IPS DF 6.9 (cell line): ENCODE measurements at regions not wholly inside any gene's neighbourhood (a gene's known extent, or its start where the extent isn't known, plus 50 kb on each side); places are given as distances from the start of the nearest gene placed in this dataset.
A peak's percentile ranks its signal among the peaks of the same experiment; 100 is the strongest.
"Not testable (repeated sequence)": the region's sequence is repeated elsewhere in the genome, so short reads cannot be mapped to it uniquely, and the experiment has no call there.

Experiments
- DNase-seq: peaks from one replicate; pipeline ENCODE4 v3.0.0-alpha.2; 2013; ENCODE audit warnings: low read depth, low spot score
- H3K27ac ChIP-seq: one replicate; pipeline ENCODE4 v1.5.1; 2013; ENCODE audit warnings: low read length, control low read depth
- H3K27me3 ChIP-seq: 2 replicates; pipeline ENCODE4 v1.6.1; 2013; ENCODE audit warnings: mild to moderate bottlenecking, low read length; ENCODE audit not compliant: control insufficient read depth, insufficient read depth
- H3K36me3 ChIP-seq: 2 replicates; pipeline ENCODE4 v1.6.1; 2013; ENCODE audit warnings: low read length; ENCODE audit not compliant: control insufficient read depth, insufficient read depth
- H3K4me1 ChIP-seq: 2 replicates; pipeline ENCODE4 v1.6.1; 2013; ENCODE audit warnings: low read length; ENCODE audit not compliant: control insufficient read depth, insufficient read depth
- H3K4me3 ChIP-seq: 2 replicates; pipeline ENCODE4 v1.5.1; 2013; ENCODE audit warnings: mild to moderate bottlenecking, low read length
- H3K9me3 ChIP-seq: 2 replicates; pipeline ENCODE4 v1.6.1; 2013; ENCODE audit warnings: low read length, inconsistent platforms; ENCODE audit not compliant: control insufficient read depth, insufficient read depth
- WGBS: extraction: QIAGEN DNeasy Blood & Tissue Kit; methylation state at CpG from one replicate; pipeline ENCODE4 v1.1.7; 2013; ENCODE audit warnings: mixed read lengths, missing lambda C conversion rate; ENCODE audit not compliant: insufficient read length, insufficient coverage; 5-methylcytosine and 5-hydroxymethylcytosine counted together

DNA sequence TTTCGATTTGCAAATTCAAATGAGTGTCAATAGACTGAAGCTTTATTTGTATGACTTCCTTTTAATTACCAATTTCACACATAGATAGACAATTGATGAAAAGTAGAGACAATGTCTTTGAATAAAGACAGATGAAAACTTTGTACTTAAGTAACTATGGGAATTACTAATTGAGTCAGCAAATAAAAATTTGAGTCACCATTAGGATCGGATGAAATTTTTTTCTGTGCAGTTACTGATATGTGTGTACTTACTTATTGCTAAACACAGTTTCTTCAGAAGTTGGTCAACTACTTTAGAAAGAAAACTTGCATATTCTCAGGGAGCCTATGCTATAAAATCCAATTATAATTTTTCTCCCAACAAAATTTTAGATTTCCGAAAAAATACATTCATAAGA is 224.9 kb upstream of the SLC16A7 start:
- Histone ChIP-seq H3K36me3 (no peaks in the 10 kb centered on the region), H3K27me3 (no peaks in the 10 kb centered on the region), H3K4me1 (no peaks in the 10 kb centered on the region), H3K27ac (no peak overlapping the region), H3K4me3 (no peak overlapping the region), H3K9me3 (no peaks in the 10 kb centered on the region)
- WGBS: 100% methylated on average over 1 of the region's 3 CpGs
- DNase-seq: no peak

DNA sequence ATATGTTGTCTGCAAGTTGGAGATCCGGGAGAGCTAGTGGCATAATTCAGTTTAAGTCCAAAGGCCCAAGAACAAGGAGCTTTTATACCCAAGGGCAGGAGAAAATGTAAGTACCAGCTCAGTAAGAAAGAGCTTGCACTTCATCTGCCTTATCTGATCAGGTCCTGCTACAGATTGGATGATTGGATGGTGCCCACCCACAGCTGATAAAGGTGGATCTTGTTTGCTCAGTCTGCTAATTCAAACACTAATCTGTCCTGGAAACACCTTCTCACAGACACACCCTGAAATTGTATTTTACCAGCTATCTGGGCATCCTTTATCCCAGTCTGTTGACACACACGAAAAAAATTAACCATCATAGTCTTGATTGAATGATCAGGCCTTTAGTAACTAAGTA is 230.7 kb upstream of the SLC16A7 start:
- no CpG with 5 or more reads among the region's 2 CpGs for WGBS
- Histone ChIP-seq H3K4me1 (no peaks in the 10 kb centered on the region), H3K27me3 (no peaks in the 10 kb centered on the region), H3K36me3 (no peaks in the 10 kb centered on the region), H3K9me3 (no peaks in the 10 kb centered on the region), H3K4me3 (no peak overlapping the region), H3K27ac (no peak overlapping the region)
- DNase-seq: no peak

DNA sequence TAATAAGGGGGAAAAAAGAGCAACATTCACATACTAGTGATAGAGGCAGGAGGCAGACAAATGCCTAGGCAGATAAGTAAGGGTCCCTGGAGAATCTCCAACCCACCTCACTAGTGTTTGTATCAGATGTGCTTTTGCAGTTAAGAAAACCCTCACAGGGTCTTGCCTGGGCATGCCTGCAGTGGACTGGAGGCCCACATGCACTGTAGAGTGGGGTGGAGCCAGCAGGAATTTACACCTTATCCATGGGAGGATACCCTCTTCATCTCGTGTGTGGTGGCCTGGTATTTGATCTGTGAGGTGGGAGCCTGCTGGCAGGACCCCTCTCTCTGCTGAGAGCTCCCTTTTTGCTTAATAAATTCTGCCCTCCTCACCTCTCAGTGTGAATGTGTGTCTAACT is 238.0 kb upstream of the SLC16A7 start:
- no peaks in the 10 kb centered on the region for H3K27me3 ChIP-seq
- no peaks in the 10 kb centered on the region for H3K36me3 ChIP-seq
- peak; percentile 27 for DNase-seq
- H3K27ac ChIP-seq: no peak overlapping the region
- no CpG with 5 or more reads among the region's 1 CpG for WGBS
- H3K4me3 ChIP-seq: no peak overlapping the region
- H3K4me1 ChIP-seq: no peaks in the 10 kb centered on the region; the same call in 1 of the 2 replicates
- H3K9me3 ChIP-seq: no peaks in the 10 kb centered on the region

DNA sequence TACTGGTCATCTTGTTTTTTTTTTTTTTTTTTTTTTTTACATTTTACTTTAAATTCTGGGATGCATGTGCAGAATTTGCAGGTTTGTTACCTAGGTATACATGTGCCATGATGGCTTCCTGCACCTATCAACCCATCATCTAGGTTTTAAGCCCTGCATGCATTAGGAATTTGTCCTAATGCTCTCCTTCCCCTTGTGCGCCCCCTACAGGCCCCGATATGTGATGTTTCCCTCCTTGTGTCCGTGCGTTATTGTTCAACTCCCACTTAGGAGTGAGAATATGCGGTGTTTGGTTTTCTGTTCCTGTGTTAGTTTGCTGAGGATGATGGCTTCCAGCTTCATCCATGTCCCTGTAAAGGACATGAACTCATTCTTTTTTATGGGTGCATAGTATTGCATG is 249.6 kb upstream of the SLC16A7 start:
- WGBS: no CpG with 5 or more reads among the region's 5 CpGs
- not testable (repeated sequence) for H3K27me3 ChIP-seq

DNA sequence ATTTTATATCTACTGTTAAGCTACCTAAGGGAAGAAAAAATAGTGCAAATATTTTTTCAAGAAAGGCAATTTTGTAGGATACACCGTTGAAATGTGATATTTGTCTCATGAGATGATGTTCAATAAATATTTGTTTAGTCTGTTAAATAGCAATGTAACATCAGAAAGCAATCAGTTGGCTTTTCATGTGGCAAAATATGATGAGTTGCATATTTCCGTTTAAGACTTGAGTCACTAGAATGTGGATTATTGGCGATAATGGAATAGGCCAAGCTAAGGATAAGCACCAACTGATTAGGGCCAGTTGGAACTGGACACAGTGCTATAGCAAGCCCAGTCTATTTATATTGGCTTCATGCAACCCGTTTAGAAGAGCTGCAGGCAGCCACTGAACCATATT is 250.4 kb upstream of the SLC16A7 start:
- H3K4me3 ChIP-seq: no peak overlapping the region
- H3K4me1 ChIP-seq: no peaks in the 10 kb centered on the region
- WGBS: no CpG with 5 or more reads among the region's 4 CpGs

More for the DNA sequence above, 249.6 kb upstream of the SLC16A7 start:
- H3K4me3 ChIP-seq, H3K36me3 ChIP-seq, H3K4me1 ChIP-seq, H3K27ac ChIP-seq, DNase-seq, H3K9me3 ChIP-seq: not testable (repeated sequence)

DNA sequence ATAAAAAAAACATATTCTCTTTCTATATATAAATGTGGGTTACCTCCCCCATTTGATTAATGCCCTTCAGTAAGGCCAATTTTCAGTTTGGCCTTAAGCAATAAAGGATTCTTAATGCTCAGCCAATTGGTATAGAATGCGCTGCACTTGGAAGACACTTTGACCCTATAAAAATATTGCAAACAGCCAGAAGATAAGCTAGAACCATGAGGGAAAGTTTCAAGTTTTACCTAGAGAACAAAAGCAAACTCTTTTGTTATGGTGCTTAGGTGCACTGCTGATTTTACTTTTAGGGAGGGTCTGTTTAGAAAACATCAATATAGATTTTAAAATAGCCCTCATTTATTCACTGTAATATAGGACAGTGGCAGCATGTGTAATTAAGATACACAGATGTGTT is 251.6 kb upstream of the SLC16A7 start:
- Histone ChIP-seq H3K4me1 (no peaks in the 10 kb centered on the region), H3K27ac (no peak overlapping the region), H3K36me3 (no peaks in the 10 kb centered on the region), H3K9me3 (no peaks in the 10 kb centered on the region), H3K27me3 (no peaks in the 10 kb centered on the region), H3K4me3 (no peak overlapping the region)
- WGBS: no CpG with 5 or more reads among the region's 1 CpG
- no peak for DNase-seq

More for the DNA sequence above, 250.4 kb upstream of the SLC16A7 start:
- Histone ChIP-seq H3K27me3 (no peaks in the 10 kb centered on the region), H3K9me3 (no peaks in the 10 kb centered on the region), H3K36me3 (no peaks in the 10 kb centered on the region), H3K27ac (no peak overlapping the region)
- DNase-seq: no peak

DNA sequence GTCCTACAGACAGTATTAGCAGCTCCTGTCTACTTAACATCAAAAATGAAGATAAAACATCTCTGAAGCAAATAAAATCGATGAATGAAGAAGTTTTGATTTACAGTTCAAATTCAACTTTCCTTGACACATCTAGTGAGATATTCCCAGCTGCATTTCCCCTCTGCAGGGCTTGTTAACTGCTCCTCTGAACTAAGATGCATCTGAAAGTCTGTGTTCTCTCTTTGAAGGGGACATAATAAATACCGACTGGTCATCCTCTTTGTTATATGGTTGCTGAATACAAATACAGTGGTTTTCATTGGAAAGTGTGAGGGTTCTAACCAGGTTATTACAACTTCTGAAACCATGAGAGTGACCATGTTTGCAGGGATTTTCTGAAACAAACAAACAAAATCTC is 266.4 kb upstream of the SLC16A7 start:
- peaks cover 2% of the 10 kb centered on the region; the same call in 1 of the 2 replicates for H3K4me1 ChIP-seq
- no peaks in the 10 kb centered on the region for H3K9me3 ChIP-seq
- no peak overlapping the region for H3K27ac ChIP-seq
- H3K4me3 ChIP-seq: no peak overlapping the region
- DNase-seq: no peak
- H3K27me3 ChIP-seq: no peaks in the 10 kb centered on the region
- H3K36me3 ChIP-seq: no peaks in the 10 kb centered on the region; the same call in 1 of the 2 replicates
- no CpG with 5 or more reads among the region's 2 CpGs for WGBS

DNA sequence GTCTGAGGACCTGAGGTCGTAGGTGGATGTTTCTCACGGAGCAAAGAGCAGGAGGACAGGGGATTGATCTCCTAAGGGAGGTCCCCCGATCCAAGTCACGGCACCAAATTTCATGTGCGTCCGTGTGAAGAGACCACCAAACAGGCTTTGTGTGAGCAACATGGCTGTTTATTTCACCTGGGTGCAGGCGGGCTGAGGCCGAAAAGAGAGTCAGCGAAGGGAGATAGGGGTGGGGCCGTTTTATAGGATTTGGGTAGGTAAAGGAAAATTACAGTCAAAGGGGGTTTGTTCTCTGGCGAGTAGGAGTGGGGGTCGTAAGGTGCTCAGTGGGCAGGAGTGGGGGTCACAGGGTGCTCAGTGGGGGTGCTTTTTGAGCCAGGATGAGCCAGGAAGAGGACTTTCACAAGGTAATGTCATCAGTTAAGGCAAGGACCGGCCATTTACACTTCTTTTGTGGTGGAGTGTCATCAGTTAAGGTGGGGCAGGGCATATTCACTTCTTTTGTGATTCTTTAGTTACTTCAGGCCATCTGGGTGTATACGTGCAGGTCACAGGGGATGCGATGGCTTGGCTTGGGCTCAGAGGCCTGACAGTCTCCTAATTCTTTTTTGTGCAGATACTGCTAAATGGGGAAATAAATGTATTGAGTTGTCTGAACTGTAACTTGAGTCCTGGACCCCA is 267.3 kb upstream of the SLC16A7 start:
- H3K27me3 ChIP-seq, H3K27ac ChIP-seq, H3K9me3 ChIP-seq, H3K4me1 ChIP-seq, DNase-seq, H3K4me3 ChIP-seq, H3K36me3 ChIP-seq: not testable (repeated sequence)
- no CpG with 5 or more reads among the region's 15 CpGs for WGBS

DNA sequence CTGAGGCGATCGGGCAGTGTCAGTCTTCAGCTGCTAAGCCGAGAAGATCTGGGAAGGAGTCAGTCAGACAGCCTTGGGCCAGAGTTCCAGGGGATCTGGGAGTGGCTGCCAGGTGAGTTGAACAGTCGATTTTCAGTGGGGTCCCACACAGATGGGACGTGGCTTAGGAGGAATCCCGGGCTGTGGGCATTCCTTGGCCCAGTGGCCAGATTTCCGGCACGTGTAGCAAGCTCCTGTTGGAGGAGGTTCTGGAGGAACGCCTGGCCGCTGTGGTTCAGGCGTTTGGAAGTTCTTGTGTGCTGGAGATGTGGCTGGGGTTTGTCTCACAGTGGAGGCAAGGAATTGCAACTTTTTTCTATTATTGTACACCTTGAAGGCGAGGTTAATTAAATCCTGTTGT is 269.4 kb upstream of the SLC16A7 start:
- no CpG with 5 or more reads among the region's 12 CpGs for WGBS
- H3K27ac ChIP-seq, H3K36me3 ChIP-seq, H3K4me1 ChIP-seq, H3K27me3 ChIP-seq, H3K9me3 ChIP-seq, DNase-seq: not testable (repeated sequence)
- H3K4me3 ChIP-seq: peak overlapping the region; percentile 37; the same call in 1 of the 2 replicates

DNA sequence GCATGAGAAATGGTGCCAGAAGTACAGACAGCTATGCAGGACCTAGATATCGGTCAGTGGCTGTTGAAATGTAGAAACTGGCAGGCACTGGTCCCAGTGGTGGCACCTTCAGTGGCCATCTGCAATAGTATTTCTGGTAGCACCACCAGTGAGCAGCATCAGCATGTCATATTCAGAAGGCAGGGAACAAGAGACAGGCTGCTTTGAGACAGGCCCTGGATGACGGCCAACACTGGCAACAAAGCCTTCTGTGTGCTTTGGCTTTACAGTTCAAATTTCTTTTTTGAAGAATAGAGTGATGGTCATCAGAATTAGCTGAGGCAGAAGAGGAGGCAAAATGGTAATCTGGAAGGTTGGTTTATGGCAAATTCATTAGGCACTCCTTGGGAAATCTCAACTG is 273.4 kb upstream of the SLC16A7 start:
- no peak overlapping the region for H3K27ac ChIP-seq
- H3K36me3 ChIP-seq: no peaks in the 10 kb centered on the region; the same call in 1 of the 2 replicates
- no peaks in the 10 kb centered on the region for H3K27me3 ChIP-seq
- no peak for DNase-seq
- WGBS: no CpG with 5 or more reads among the region's 2 CpGs
- H3K9me3 ChIP-seq: no peaks in the 10 kb centered on the region
- peaks cover 2% of the 10 kb centered on the region; the same call in 1 of the 2 replicates for H3K4me1 ChIP-seq
- H3K4me3 ChIP-seq: no peak overlapping the region

DNA sequence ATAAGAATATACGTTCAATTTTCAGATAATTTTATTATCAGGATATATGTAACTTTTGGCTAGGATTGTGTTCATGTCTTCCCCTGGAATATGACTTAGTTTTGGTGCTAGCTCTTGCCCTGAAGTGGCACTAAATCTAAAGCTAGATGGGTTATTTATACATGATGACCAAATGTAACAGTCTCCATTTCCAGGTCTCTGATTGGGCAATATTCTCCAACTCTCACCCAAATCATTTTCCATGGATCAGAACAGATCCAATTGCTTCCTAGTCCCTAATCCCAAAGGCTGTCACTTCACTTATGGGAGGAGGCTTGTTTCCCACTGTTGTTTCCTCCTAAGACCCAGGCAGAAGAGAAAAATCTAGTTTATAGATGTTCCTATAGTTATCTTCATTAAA is 274.6 kb upstream of the SLC16A7 start:
- no peaks in the 10 kb centered on the region; the same call in 1 of the 2 replicates for H3K36me3 ChIP-seq
- whole genome bisulfite sequencing: no CpG with 5 or more reads among the region's 1 CpG

More for the DNA sequence above, 274.6 kb upstream of the SLC16A7 start:
- no peaks in the 10 kb centered on the region for H3K27me3 ChIP-seq
- no peak overlapping the region for H3K4me3 ChIP-seq
- H3K27ac ChIP-seq: no peak overlapping the region
- peaks cover 2% of the 10 kb centered on the region; the same call in 1 of the 2 replicates for H3K4me1 ChIP-seq
- H3K9me3 ChIP-seq: no peaks in the 10 kb centered on the region
- no peak for DNase-seq
